Suprapubic skin (tissue), 4 donors: ENCODE measurements at regions not wholly inside any gene's neighbourhood (a gene's known extent, or its start where the extent isn't known, plus 50 kb on each side); places are given as distances from the start of the nearest gene placed in this dataset.

Experiments
- DNase-seq, 2 donors: peaks; one replicate each; pipeline ENCODE4 v3.0.0-alpha.2; 2019; ENCODE audit warnings: low spot score in 2 of 2
- H3K27ac ChIP-seq: fragments of 200-600 bp; sonication (generic); one replicate; pipeline ENCODE4 v1.5.1; 2019
- H3K27me3 ChIP-seq: fragments of 200-600 bp; sonication (generic); one replicate; pipeline ENCODE4 v1.5.1; 2019
- H3K36me3 ChIP-seq: fragments of 200-600 bp; sonication (generic); one replicate; pipeline ENCODE4 v1.5.1; 2019
- H3K4me1 ChIP-seq: fragments of 200-600 bp; sonication (generic); one replicate; pipeline ENCODE4 v1.5.1; 2019
- H3K4me3 ChIP-seq: fragments of 200-600 bp; sonication (generic); one replicate; pipeline ENCODE4 v1.5.1; 2019; ENCODE audit warnings: mild to moderate bottlenecking
- H3K9me3 ChIP-seq: fragments of 200-600 bp; sonication (generic); one replicate; pipeline ENCODE4 v1.5.1; 2019
- EP300 ChIP-seq: sonication (generic); formaldehyde crosslinking; IDR thresholded peaks from one replicate; pipeline ENCODE4 v1.6.1; 2017; ENCODE audit warnings: antibody characterized with exemption
- POLR2A ChIP-seq, 2 donors: fragments of 450-650 bp; IDR thresholded peaks; one replicate each; pipeline ENCODE4 v1.6.1; 2017; ENCODE audit warnings: antibody characterized with exemption in 2 of 2, mild to moderate bottlenecking in 2 of 2, moderate library complexity in 2 of 2
- POLR2AphosphoS5 ChIP-seq, 3 donors: sonication (generic); formaldehyde crosslinking; IDR thresholded peaks; one replicate each; pipeline ENCODE4 v1.6.1; 2017; ENCODE audit warnings: antibody characterized with exemption in 3 of 3
- WGBS: methylation state at CpG from one replicate; pipeline ENCODE4 v1.1.5; 2018; 5-methylcytosine and 5-hydroxymethylcytosine counted together
- TF ChIP-seq, protein P1 (sequence below), 2 donors: fragments of 200-600 bp in 1 of 2; fragments of 450-650 bp in 1 of 2; sonication (generic) in 1 of 2; IDR thresholded peaks; one replicate each; pipeline ENCODE4 v1.5.1; 2016 to 2019; ENCODE audit warnings: antibody characterized with exemption in 2 of 2, mild to moderate bottlenecking in 1 of 2, moderate library complexity in 1 of 2

DNA sequence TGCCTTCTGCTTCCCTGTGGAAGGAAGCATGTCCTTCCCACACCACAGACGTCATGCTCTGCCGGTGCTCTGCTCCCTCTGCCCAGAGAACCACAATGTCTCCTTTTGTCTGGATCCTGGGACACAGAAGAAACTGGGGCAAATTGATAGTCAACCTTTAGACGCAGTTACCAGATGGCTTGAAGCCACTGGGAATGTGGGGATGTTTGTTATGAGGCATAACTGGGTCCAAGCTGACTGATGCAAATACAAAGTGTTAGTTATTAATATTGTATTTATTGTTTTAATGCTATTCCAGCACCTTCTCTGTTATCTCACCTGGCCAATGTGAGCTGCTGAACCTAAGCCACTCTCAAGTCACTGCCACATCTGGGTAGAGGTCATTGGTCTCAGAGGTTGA is 322.2 kb downstream of the SHANK2 start:
- no peak for DNase-seq
- Histone ChIP-seq H3K4me3 (no peak overlapping the region), H3K27me3 (peaks cover 11% of the 10 kb centered on the region), H3K27ac (no peak overlapping the region), H3K36me3 (no peaks in the 10 kb centered on the region), H3K9me3 (no peaks in the 10 kb centered on the region), H3K4me1 (no peaks in the 10 kb centered on the region)
- WGBS, result 91% methylated on average over 3 of the region's 3 CpGs
- TF ChIP-seq POLR2A (IDR thresholded peaks at IDR 0.05) (no peak), EP300 (no peak), POLR2AphosphoS5 (IDR thresholded peaks at IDR 0.05) (no peak)
- TF ChIP-seq, protein P1, sequence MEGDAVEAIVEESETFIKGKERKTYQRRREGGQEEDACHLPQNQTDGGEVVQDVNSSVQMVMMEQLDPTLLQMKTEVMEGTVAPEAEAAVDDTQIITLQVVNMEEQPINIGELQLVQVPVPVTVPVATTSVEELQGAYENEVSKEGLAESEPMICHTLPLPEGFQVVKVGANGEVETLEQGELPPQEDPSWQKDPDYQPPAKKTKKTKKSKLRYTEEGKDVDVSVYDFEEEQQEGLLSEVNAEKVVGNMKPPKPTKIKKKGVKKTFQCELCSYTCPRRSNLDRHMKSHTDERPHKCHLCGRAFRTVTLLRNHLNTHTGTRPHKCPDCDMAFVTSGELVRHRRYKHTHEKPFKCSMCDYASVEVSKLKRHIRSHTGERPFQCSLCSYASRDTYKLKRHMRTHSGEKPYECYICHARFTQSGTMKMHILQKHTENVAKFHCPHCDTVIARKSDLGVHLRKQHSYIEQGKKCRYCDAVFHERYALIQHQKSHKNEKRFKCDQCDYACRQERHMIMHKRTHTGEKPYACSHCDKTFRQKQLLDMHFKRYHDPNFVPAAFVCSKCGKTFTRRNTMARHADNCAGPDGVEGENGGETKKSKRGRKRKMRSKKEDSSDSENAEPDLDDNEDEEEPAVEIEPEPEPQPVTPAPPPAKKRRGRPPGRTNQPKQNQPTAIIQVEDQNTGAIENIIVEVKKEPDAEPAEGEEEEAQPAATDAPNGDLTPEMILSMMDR (IDR thresholded peaks at IDR 0.05), result no peak

DNA sequence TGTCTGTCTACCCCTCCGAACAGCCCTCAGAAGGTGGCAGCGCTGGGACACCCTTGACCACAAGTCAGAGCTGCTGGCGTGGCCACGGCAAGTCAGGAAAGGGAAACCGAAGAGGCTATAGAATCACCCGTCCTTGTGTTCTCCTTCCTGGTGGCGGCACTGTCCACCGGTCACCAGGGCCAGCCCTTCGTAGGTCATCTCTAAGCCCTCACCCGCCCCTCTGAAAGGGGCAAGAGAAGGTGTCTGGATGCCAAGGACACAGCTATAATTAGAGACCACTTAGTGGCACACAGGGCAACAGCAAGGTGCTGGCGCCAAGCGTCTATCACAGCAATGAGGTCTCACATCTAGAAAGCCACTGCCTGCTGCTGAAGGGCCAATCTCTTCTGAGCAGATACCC is 320.9 kb downstream of the SHANK2 start:
- no peaks in the 10 kb centered on the region for H3K36me3 ChIP-seq
- no peaks in the 10 kb centered on the region for H3K9me3 ChIP-seq
- no peak overlapping the region for H3K27ac ChIP-seq
- TF ChIP-seq POLR2A (IDR thresholded peaks at IDR 0.05) (no peak), EP300 (no peak), POLR2AphosphoS5 (IDR thresholded peaks at IDR 0.05) (no peak)
- TF ChIP-seq, protein P1 (IDR thresholded peaks at IDR 0.05), result no peak
- H3K4me1 ChIP-seq, result no peaks in the 10 kb centered on the region
- 82% methylated on average over 10 of the region's 12 CpGs for WGBS
- H3K4me3 ChIP-seq, result no peak overlapping the region
- DNase-seq, result no peak
- H3K27me3 ChIP-seq, result peaks cover 11% of the 10 kb centered on the region

- H3K36me3 ChIP-seq, result no peaks in the 10 kb centered on the region
- no peak overlapping the region for H3K27ac ChIP-seq
- H3K9me3 ChIP-seq, result peaks cover 5% of the 10 kb centered on the region
- H3K27me3 ChIP-seq, result peaks cover 9% of the 10 kb centered on the region
- TF ChIP-seq POLR2A (IDR thresholded peaks at IDR 0.05) (no peak), EP300 (no peak), POLR2AphosphoS5 (IDR thresholded peaks at IDR 0.05) (no peak)
- TF ChIP-seq, protein P1 (IDR thresholded peaks at IDR 0.05), result no peak
- H3K4me3 ChIP-seq, result no peak overlapping the region
- WGBS, result 92% methylated on average over 10 of the region's 10 CpGs
- no peak for DNase-seq
- no peaks in the 10 kb centered on the region for H3K4me1 ChIP-seq
Observed at GRCh38 chr11:70933981-70934583, 318.3 kb downstream of the SHANK2 start.

GRCh38 chr11:70935006-70935768 is 317.2 kb downstream of the SHANK2 start:
- H3K4me3 ChIP-seq, result no peak overlapping the region
- TF ChIP-seq POLR2A (IDR thresholded peaks at IDR 0.05), result no peak
- TF ChIP-seq EP300, result no peak
- TF ChIP-seq, protein P1 (IDR thresholded peaks at IDR 0.05), result no peak
- no peak for TF ChIP-seq POLR2AphosphoS5 (IDR thresholded peaks at IDR 0.05)
- peaks cover 5% of the 10 kb centered on the region for H3K9me3 ChIP-seq
- WGBS, result 73% methylated on average over 13 of the region's 13 CpGs
- no peak overlapping the region for H3K27ac ChIP-seq
- H3K36me3 ChIP-seq, result no peaks in the 10 kb centered on the region
- H3K27me3 ChIP-seq, result peaks cover 9% of the 10 kb centered on the region
- no peak for DNase-seq
- no peaks in the 10 kb centered on the region for H3K4me1 ChIP-seq

GRCh38 chr11:70942593-70942992 is 309.8 kb downstream of the SHANK2 start:
- no peak for DNase-seq
- H3K27ac ChIP-seq, result no peak overlapping the region
- peaks cover 11% of the 10 kb centered on the region for H3K27me3 ChIP-seq
- H3K4me1 ChIP-seq, result no peaks in the 10 kb centered on the region
- H3K9me3 ChIP-seq, result peaks cover 25% of the 10 kb centered on the region
- 80% methylated on average over 1 of the region's 1 CpG for WGBS
- TF ChIP-seq POLR2AphosphoS5 (IDR thresholded peaks at IDR 0.05) (no peak), EP300 (no peak), POLR2A (IDR thresholded peaks at IDR 0.05) (no peak)
- TF ChIP-seq, protein P1 (IDR thresholded peaks at IDR 0.05), result no peak
- H3K4me3 ChIP-seq, result no peak overlapping the region
- no peaks in the 10 kb centered on the region for H3K36me3 ChIP-seq
